A673 (cell line): ENCODE measurements at regions not wholly inside any gene's neighbourhood (a gene's known extent, or its start where the extent isn't known, plus 50 kb on each side); places are given as distances from the start of the nearest gene placed in this dataset.

Source experiments
- EZH2 ChIP-seq: fragments of 200-600 bp; sonication (generic); IDR thresholded peaks from 2 replicates; pipeline ENCODE4 v1.6.1; 2017; ENCODE audit warnings: borderline replicate concordance, low read depth, mild to moderate bottlenecking, mixed read lengths, antibody characterized with exemption, low read length; ENCODE audit not compliant: poor library complexity, severe bottlenecking
- TF ChIP-seq, protein P1 (sequence below): fragments of 300-800, 200-600 bp; sonication (generic); conservative IDR thresholded peaks from 2 replicates; pipeline ENCODE4 v1.5.1; 2017; ENCODE audit warnings: low read depth, mild to moderate bottlenecking, antibody characterized with exemption, low read length, moderate library complexity, mixed read lengths

GRCh38 chr1:182198006-182198605, 136.6 kb upstream of the ZNF648 start:
- TF ChIP-seq, protein P1, sequence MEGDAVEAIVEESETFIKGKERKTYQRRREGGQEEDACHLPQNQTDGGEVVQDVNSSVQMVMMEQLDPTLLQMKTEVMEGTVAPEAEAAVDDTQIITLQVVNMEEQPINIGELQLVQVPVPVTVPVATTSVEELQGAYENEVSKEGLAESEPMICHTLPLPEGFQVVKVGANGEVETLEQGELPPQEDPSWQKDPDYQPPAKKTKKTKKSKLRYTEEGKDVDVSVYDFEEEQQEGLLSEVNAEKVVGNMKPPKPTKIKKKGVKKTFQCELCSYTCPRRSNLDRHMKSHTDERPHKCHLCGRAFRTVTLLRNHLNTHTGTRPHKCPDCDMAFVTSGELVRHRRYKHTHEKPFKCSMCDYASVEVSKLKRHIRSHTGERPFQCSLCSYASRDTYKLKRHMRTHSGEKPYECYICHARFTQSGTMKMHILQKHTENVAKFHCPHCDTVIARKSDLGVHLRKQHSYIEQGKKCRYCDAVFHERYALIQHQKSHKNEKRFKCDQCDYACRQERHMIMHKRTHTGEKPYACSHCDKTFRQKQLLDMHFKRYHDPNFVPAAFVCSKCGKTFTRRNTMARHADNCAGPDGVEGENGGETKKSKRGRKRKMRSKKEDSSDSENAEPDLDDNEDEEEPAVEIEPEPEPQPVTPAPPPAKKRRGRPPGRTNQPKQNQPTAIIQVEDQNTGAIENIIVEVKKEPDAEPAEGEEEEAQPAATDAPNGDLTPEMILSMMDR = peak; percentile 46
- TF ChIP-seq EZH2 = no peak
